HUES48 (cell line): ENCODE measurements at regions not wholly inside any gene's neighbourhood (a gene's known extent, or its start where the extent isn't known, plus 50 kb on each side); places are given as distances from the start of the nearest gene placed in this dataset.

Experiments used
- H3K27ac ChIP-seq: one replicate; pipeline ENCODE4 v1.7.0; 2013; ENCODE audit warnings: low read depth, low read length, inconsistent platforms
- H3K27me3 ChIP-seq: 2 replicates; pipeline ENCODE4 v1.6.1; 2013; ENCODE audit warnings: mild to moderate bottlenecking, low read length; ENCODE audit not compliant: control insufficient read depth, insufficient read depth
- H3K36me3 ChIP-seq: 2 replicates; pipeline ENCODE4 v1.6.1; 2013; ENCODE audit warnings: low read length; ENCODE audit not compliant: control insufficient read depth, insufficient read depth
- H3K4me1 ChIP-seq: 2 replicates; pipeline ENCODE4 v1.6.1; 2013; ENCODE audit warnings: mild to moderate bottlenecking, low read length; ENCODE audit not compliant: control insufficient read depth, insufficient read depth
- H3K4me3 ChIP-seq: 2 replicates; pipeline ENCODE4 v1.5.1; 2013; ENCODE audit warnings: mild to moderate bottlenecking, low read depth, low read length
- H3K9ac ChIP-seq: 2 replicates; pipeline ENCODE4 v1.6.1; 2013; ENCODE audit warnings: mild to moderate bottlenecking, low read depth, low read length, moderate library complexity
- H3K9me3 ChIP-seq: 2 replicates; pipeline ENCODE4 v1.6.1; 2013; ENCODE audit warnings: low read length; ENCODE audit not compliant: control insufficient read depth, insufficient read depth

GRCh38 chr22:49046000-49046545, 781.6 kb downstream of the BRD1 start:
- H3K4me1 ChIP-seq: no peaks in the 10 kb centered on the region
- H3K36me3 ChIP-seq: no peaks in the 10 kb centered on the region
- no peak overlapping the region for H3K27ac ChIP-seq
- no peaks in the 10 kb centered on the region for H3K9me3 ChIP-seq
- H3K27me3 ChIP-seq: no peaks in the 10 kb centered on the region
- H3K4me3 ChIP-seq: no peak overlapping the region
- H3K9ac ChIP-seq: no peak overlapping the region

- Histone ChIP-seq H3K27ac (no peak overlapping the region), H3K4me1 (no peaks in the 10 kb centered on the region), H3K9me3 (no peaks in the 10 kb centered on the region), H3K9ac (no peak overlapping the region), H3K36me3 (no peaks in the 10 kb centered on the region), H3K27me3 (no peaks in the 10 kb centered on the region), H3K4me3 (no peak overlapping the region)
These were observed 782.4 kb downstream of the BRD1 start for GRCh38 chr22:49045276-49045675.

GRCh38 chr22:49044776-49045175, 782.9 kb downstream of the BRD1 start:
- Histone ChIP-seq H3K9ac (no peak overlapping the region), H3K27me3 (no peaks in the 10 kb centered on the region), H3K36me3 (no peaks in the 10 kb centered on the region), H3K9me3 (no peaks in the 10 kb centered on the region), H3K27ac (no peak overlapping the region), H3K4me1 (no peaks in the 10 kb centered on the region), H3K4me3 (no peak overlapping the region)

GRCh38 chr22:49044091-49044490, 783.6 kb downstream of the BRD1 start:
- Histone ChIP-seq H3K9me3 (no peaks in the 10 kb centered on the region), H3K36me3 (no peaks in the 10 kb centered on the region), H3K27ac (no peak overlapping the region), H3K9ac (no peak overlapping the region), H3K27me3 (no peaks in the 10 kb centered on the region), H3K4me1 (no peaks in the 10 kb centered on the region), H3K4me3 (no peak overlapping the region)

- no peaks in the 10 kb centered on the region for H3K36me3 ChIP-seq
- no peaks in the 10 kb centered on the region for H3K27me3 ChIP-seq
- H3K9ac ChIP-seq: no peak overlapping the region
- no peak overlapping the region for H3K27ac ChIP-seq
- H3K9me3 ChIP-seq: no peaks in the 10 kb centered on the region
- H3K4me3 ChIP-seq: no peak overlapping the region
- H3K4me1 ChIP-seq: no peaks in the 10 kb centered on the region
These were observed 784.5 kb downstream of the BRD1 start for GRCh38 chr22:49042877-49043859.

GRCh38 chr22:49042066-49042465, 785.6 kb downstream of the BRD1 start:
- no peak overlapping the region for H3K4me3 ChIP-seq
- no peak overlapping the region for H3K27ac ChIP-seq
- H3K4me1 ChIP-seq: no peaks in the 10 kb centered on the region
- no peaks in the 10 kb centered on the region for H3K27me3 ChIP-seq
- no peak overlapping the region for H3K9ac ChIP-seq
- H3K36me3 ChIP-seq: no peaks in the 10 kb centered on the region
- H3K9me3 ChIP-seq: no peaks in the 10 kb centered on the region

GRCh38 chr22:49040754-49041467, 786.8 kb downstream of the BRD1 start:
- H3K9ac ChIP-seq: no peak overlapping the region
- H3K4me1 ChIP-seq: no peaks in the 10 kb centered on the region
- H3K27ac ChIP-seq: no peak overlapping the region
- H3K9me3 ChIP-seq: no peaks in the 10 kb centered on the region
- H3K27me3 ChIP-seq: no peaks in the 10 kb centered on the region
- H3K4me3 ChIP-seq: no peak overlapping the region
- no peaks in the 10 kb centered on the region for H3K36me3 ChIP-seq

- H3K9me3 ChIP-seq: no peaks in the 10 kb centered on the region
- H3K36me3 ChIP-seq: no peaks in the 10 kb centered on the region
- H3K4me3 ChIP-seq: no peak overlapping the region
- no peak overlapping the region for H3K27ac ChIP-seq
- H3K9ac ChIP-seq: no peak overlapping the region
- H3K27me3 ChIP-seq: no peaks in the 10 kb centered on the region
- H3K4me1 ChIP-seq: no peaks in the 10 kb centered on the region
These were observed 787.6 kb downstream of the BRD1 start for GRCh38 chr22:49040111-49040510.

GRCh38 chr22:49039625-49040024, 788.0 kb downstream of the BRD1 start:
- no peaks in the 10 kb centered on the region for H3K36me3 ChIP-seq
- H3K27me3 ChIP-seq: no peaks in the 10 kb centered on the region
- H3K9ac ChIP-seq: no peak overlapping the region
- no peaks in the 10 kb centered on the region for H3K4me1 ChIP-seq
- H3K9me3 ChIP-seq: no peaks in the 10 kb centered on the region
- H3K27ac ChIP-seq: no peak overlapping the region
- no peak overlapping the region for H3K4me3 ChIP-seq

GRCh38 chr22:49037701-49038245, 789.9 kb downstream of the BRD1 start:
- Histone ChIP-seq H3K9ac (no peak overlapping the region), H3K4me3 (no peak overlapping the region), H3K27me3 (no peaks in the 10 kb centered on the region), H3K27ac (no peak overlapping the region), H3K9me3 (no peaks in the 10 kb centered on the region), H3K36me3 (no peaks in the 10 kb centered on the region), H3K4me1 (no peaks in the 10 kb centered on the region)

GRCh38 chr22:49036513-49036912, 791.2 kb downstream of the BRD1 start:
- no peak overlapping the region for H3K27ac ChIP-seq
- no peaks in the 10 kb centered on the region for H3K9me3 ChIP-seq
- H3K27me3 ChIP-seq: no peaks in the 10 kb centered on the region
- H3K36me3 ChIP-seq: no peaks in the 10 kb centered on the region
- no peak overlapping the region for H3K9ac ChIP-seq
- H3K4me1 ChIP-seq: no peaks in the 10 kb centered on the region
- no peak overlapping the region for H3K4me3 ChIP-seq
